ENCODE measurements at regions not wholly inside any gene's neighbourhood (a gene's known extent, or its start where the extent isn't known, plus 50 kb on each side); places are given as distances from the start of the nearest gene placed in this dataset.
A peak's percentile ranks its signal among the peaks of the same experiment; 100 is the strongest.

- Mint-ChIP-seq H3K4me3 (ENCODE audit: unreplicated experiment) (no peak overlapping the region), H3K9me3 (ENCODE audit: unreplicated experiment) (peaks cover 20% of the 10 kb centered on the region), H3K4me1 (ENCODE audit: low read depth, unreplicated experiment) (peaks cover 5% of the 10 kb centered on the region), H3K36me3 (ENCODE audit: insufficient read depth, unreplicated experiment) (peaks cover 4% of the 10 kb centered on the region), H3K27me3 (ENCODE audit: insufficient read depth, unreplicated experiment) (no peaks in the 10 kb centered on the region), H3K27ac (ENCODE audit: unreplicated experiment) (no peak overlapping the region)
- no peaks in the 10 kb centered on the region for H3K27me3 ChIP-seq (replicated peaks; ENCODE audit: control insufficient read depth, insufficient read depth, low read length)
- no peaks in the 10 kb centered on the region for H3K36me3 ChIP-seq (ENCODE audit: control insufficient read depth, insufficient read depth, low read length)
- ChIA-PET CTCF (no interaction called here), POLR2A (no interaction called here)
- H3K4me1 ChIP-seq, result peaks cover 20% of the 10 kb centered on the region
- TF ChIP-seq CTCF (IDR thresholded peaks at IDR 0.05; ENCODE audit: insufficient read depth in 1 of 2, low read depth in 1 of 2, low read length in 1 of 2, severe bottlenecking in 1 of 2, unreplicated experiment in 1 of 2), result no peak
- H3K9me3 ChIP-seq, result peaks cover 9% of the 10 kb centered on the region
- H3K4me3 ChIP-seq (ENCODE audit: low read depth, low read length), result no peak overlapping the region
- intact Hi-C loops (cut with micrococcal nuclease; ENCODE audit: unreplicated experiment), result loop anchor here (5.0 kb wide), 1 partner anchor 69 kb away; no protein-coding TSS in a partner anchor
- DNase-seq, result no peak
- BruUV-seq (replicated peaks), result no TSS peak
These were observed 176.9 kb upstream of the STT3B start for GRCh38 chr3:31355807-31356206.

- CTCF ChIA-PET, result no interaction called here
- intact Hi-C loops (cut with micrococcal nuclease; ENCODE audit: unreplicated experiment), result loop anchor here (5.0 kb wide), 1 partner anchor 70 kb away; no protein-coding TSS in a partner anchor
- Mint-ChIP-seq H3K9me3 (ENCODE audit: unreplicated experiment) (peaks cover 18% of the 10 kb centered on the region), H3K27ac (ENCODE audit: unreplicated experiment) (peak overlapping the region; percentile 81), H3K27me3 (ENCODE audit: insufficient read depth, unreplicated experiment) (no peaks in the 10 kb centered on the region), H3K4me3 (ENCODE audit: unreplicated experiment) (no peak overlapping the region), H3K4me1 (ENCODE audit: low read depth, unreplicated experiment) (peaks cover 14% of the 10 kb centered on the region), H3K36me3 (ENCODE audit: insufficient read depth, unreplicated experiment) (peaks cover 4% of the 10 kb centered on the region)
- H3K36me3 ChIP-seq (ENCODE audit: control insufficient read depth, insufficient read depth, low read length), result no peaks in the 10 kb centered on the region
- no peak for TF ChIP-seq CTCF (IDR thresholded peaks at IDR 0.05; ENCODE audit: insufficient read depth in 1 of 2, low read depth in 1 of 2, low read length in 1 of 2, severe bottlenecking in 1 of 2, unreplicated experiment in 1 of 2)
- no peak overlapping the region for H3K4me3 ChIP-seq (ENCODE audit: low read depth, low read length)
- no peak for DNase-seq
- H3K9me3 ChIP-seq, result peaks cover 9% of the 10 kb centered on the region
- POLR2A ChIA-PET, result no interaction called here
- H3K27me3 ChIP-seq (replicated peaks; ENCODE audit: control insufficient read depth, insufficient read depth, low read length), result no peaks in the 10 kb centered on the region
- BruUV-seq (replicated peaks), result no TSS peak
- peaks cover 31% of the 10 kb centered on the region for H3K4me1 ChIP-seq
These were observed 175.8 kb upstream of the STT3B start for GRCh38 chr3:31356941-31357340.

- peaks cover 33% of the 10 kb centered on the region for H3K4me1 ChIP-seq
- H3K9me3 ChIP-seq, result peaks cover 9% of the 10 kb centered on the region
- POLR2A ChIA-PET, result no interaction called here
- intact Hi-C loops (cut with micrococcal nuclease; ENCODE audit: unreplicated experiment), result loop anchor here (5.0 kb wide), 1 partner anchor 70 kb away; no protein-coding TSS in a partner anchor
- DNase-seq, result no peak
- no peak overlapping the region for H3K4me3 ChIP-seq (ENCODE audit: low read depth, low read length)
- no peaks in the 10 kb centered on the region for H3K27me3 Mint-ChIP-seq (ENCODE audit: insufficient read depth, unreplicated experiment)
- H3K36me3 Mint-ChIP-seq (ENCODE audit: insufficient read depth, unreplicated experiment), result peaks cover 4% of the 10 kb centered on the region
- H3K9me3 Mint-ChIP-seq (ENCODE audit: unreplicated experiment), result peaks cover 13% of the 10 kb centered on the region
- no peak for TF ChIP-seq CTCF (IDR thresholded peaks at IDR 0.05; ENCODE audit: insufficient read depth in 1 of 2, low read depth in 1 of 2, low read length in 1 of 2, severe bottlenecking in 1 of 2, unreplicated experiment in 1 of 2)
- no peaks in the 10 kb centered on the region for H3K36me3 ChIP-seq (ENCODE audit: control insufficient read depth, insufficient read depth, low read length)
- H3K4me3 Mint-ChIP-seq (ENCODE audit: unreplicated experiment), result no peak overlapping the region
- CTCF ChIA-PET, result no interaction called here
- H3K4me1 Mint-ChIP-seq (ENCODE audit: low read depth, unreplicated experiment), result peaks cover 16% of the 10 kb centered on the region
- peak overlapping the region; percentile 81 for H3K27ac Mint-ChIP-seq (ENCODE audit: unreplicated experiment)
- no TSS peak for BruUV-seq (replicated peaks)
- H3K27me3 ChIP-seq (replicated peaks; ENCODE audit: control insufficient read depth, insufficient read depth, low read length), result no peaks in the 10 kb centered on the region
These were observed 175.3 kb upstream of the STT3B start for GRCh38 chr3:31357451-31357850.
